GM18505 (cell line): ENCODE measurements at regions not wholly inside any gene's neighbourhood (a gene's known extent, or its start where the extent isn't known, plus 50 kb on each side); places are given as distances from the start of the nearest gene placed in this dataset.

ENCODE experiments used
- ATAC-seq: cut with Tn5 transposase; IDR thresholded peaks from one replicate; pipeline ENCODE4 v1.9.1; 2021; ENCODE audit not compliant: unreplicated experiment
- POLR2A ChIP-seq: IDR thresholded peaks from 4 replicates; pipeline ENCODE4 v1.6.1; 2011; ENCODE audit warnings: borderline replicate concordance; ENCODE audit not compliant: insufficient read depth, insufficient read length; ENCODE audit errors: extremely low read depth

GRCh38 chr20:40606237-40606636 lies 82.8 kb downstream of the MAFB start:
- TF ChIP-seq POLR2A: no peak
- ATAC-seq: no peak

GRCh38 chr20:40604416-40604815 lies 84.6 kb downstream of the MAFB start:
- no peak for TF ChIP-seq POLR2A
- no peak for ATAC-seq

- ATAC-seq: no peak
- TF ChIP-seq POLR2A: no peak
Measured at GRCh38 chr20:40603057-40603651, 85.9 kb downstream of the MAFB start.

GRCh38 chr20:40602381-40602780 lies 86.7 kb downstream of the MAFB start:
- TF ChIP-seq POLR2A: no peak
- no peak for ATAC-seq

- ATAC-seq: no peak
- TF ChIP-seq POLR2A: no peak
Measured at GRCh38 chr20:40600441-40601219, 88.4 kb downstream of the MAFB start.

- ATAC-seq: no peak
- TF ChIP-seq POLR2A: no peak
Measured at GRCh38 chr20:40599987-40600386, 89.0 kb downstream of the MAFB start.

GRCh38 chr20:40592941-40593340 lies 96.1 kb downstream of the MAFB start:
- TF ChIP-seq POLR2A: no peak
- no peak for ATAC-seq

GRCh38 chr20:40591536-40591935 lies 97.5 kb downstream of the MAFB start:
- TF ChIP-seq POLR2A: no peak
- no peak for ATAC-seq

GRCh38 chr20:40591119-40591518 lies 97.9 kb downstream of the MAFB start:
- no peak for TF ChIP-seq POLR2A

GRCh38 chr20:40589581-40589980 lies 99.5 kb downstream of the MAFB start:
- no peak for TF ChIP-seq POLR2A
- ATAC-seq: no peak

More at GRCh38 chr20:40591119-40591518, 97.9 kb downstream of the MAFB start:
- ATAC-seq: no peak

- ATAC-seq: no peak
- TF ChIP-seq POLR2A: no peak
Measured at GRCh38 chr20:40588891-40589290, 100.1 kb downstream of the MAFB start.

GRCh38 chr20:40587038-40587437 lies 102.0 kb downstream of the MAFB start:
- no peak for ATAC-seq
- TF ChIP-seq POLR2A: no peak

- no peak for ATAC-seq
- no peak for TF ChIP-seq POLR2A
Measured at GRCh38 chr20:40584130-40584809, 104.8 kb downstream of the MAFB start.

GRCh38 chr20:40583636-40584035 lies 105.4 kb downstream of the MAFB start:
- ATAC-seq: no peak
- TF ChIP-seq POLR2A: no peak
